Stimulated activated CD8-positive, alpha-beta memory T cell treated with anti-CD3 and anti-CD28 coated beads, Interleukin-4, amount 100 ng/mL, for 1 hour (primary cell): ENCODE measurements at regions not wholly inside any gene's neighbourhood (a gene's known extent, or its start where the extent isn't known, plus 50 kb on each side); places are given as distances from the start of the nearest gene placed in this dataset.

Source experiments
- DNase-seq, 2 donors: peaks; one replicate each; pipeline ENCODE4 v3.0.0-alpha.2; 2020; ENCODE audit warnings: low read depth in 2 of 2, low spot score in 1 of 2

- DNase-seq: no peak
Measured at GRCh38 chr16:17676171-17676570, 205.4 kb upstream of the XYLT1 start.

- DNase-seq: no peak
Measured at GRCh38 chr16:17668386-17668785, 197.6 kb upstream of the XYLT1 start.

- no peak for DNase-seq
Measured at GRCh38 chr16:17666293-17666692, 195.5 kb upstream of the XYLT1 start.

GRCh38 chr16:17658881-17659280 is 188.1 kb upstream of the XYLT1 start:
- DNase-seq: no peak

GRCh38 chr16:17657045-17657444 is 186.3 kb upstream of the XYLT1 start:
- no peak for DNase-seq

GRCh38 chr16:17654571-17654970 is 183.8 kb upstream of the XYLT1 start:
- DNase-seq: no peak

GRCh38 chr16:17654142-17654541 is 183.4 kb upstream of the XYLT1 start:
- no peak for DNase-seq

- DNase-seq: no peak
Measured at GRCh38 chr16:17647879-17648872, 177.4 kb upstream of the XYLT1 start.

GRCh38 chr16:17643935-17644334 is 173.2 kb upstream of the XYLT1 start:
- no peak for DNase-seq

GRCh38 chr16:17641990-17642389 is 171.2 kb upstream of the XYLT1 start:
- DNase-seq: no peak

- no peak for DNase-seq
Measured at GRCh38 chr16:17638134-17638533, 167.4 kb upstream of the XYLT1 start.

- no peak for DNase-seq
Measured at GRCh38 chr16:17635183-17635582, 164.4 kb upstream of the XYLT1 start.

GRCh38 chr16:17633181-17633951 is 162.6 kb upstream of the XYLT1 start:
- no peak for DNase-seq

GRCh38 chr16:17632667-17633066 is 161.9 kb upstream of the XYLT1 start:
- no peak for DNase-seq

- DNase-seq: no peak
Measured at GRCh38 chr16:17629936-17630335, 159.2 kb upstream of the XYLT1 start.

- no peak for DNase-seq
Measured at GRCh38 chr16:17628983-17629382, 158.2 kb upstream of the XYLT1 start.

- DNase-seq: no peak
Measured at GRCh38 chr16:17622366-17622765, 151.6 kb upstream of the XYLT1 start.

- no peak for DNase-seq
Measured at GRCh38 chr16:17619261-17619660, 148.5 kb upstream of the XYLT1 start.

GRCh38 chr16:17617021-17617552 is 146.3 kb upstream of the XYLT1 start:
- no peak for DNase-seq

GRCh38 chr16:17612336-17612735 is 141.6 kb upstream of the XYLT1 start:
- no peak for DNase-seq

GRCh38 chr16:17607609-17608008 is 136.8 kb upstream of the XYLT1 start:
- DNase-seq: no peak

GRCh38 chr16:17607075-17607509 is 136.3 kb upstream of the XYLT1 start:
- no peak for DNase-seq
